ENCODE measurements at regions not wholly inside any gene's neighbourhood (a gene's known extent, or its start where the extent isn't known, plus 50 kb on each side); places are given as distances from the start of the nearest gene placed in this dataset.

GRCh38 chr1:67956116-67956515 lies 94.3 kb downstream of the DIRAS3 start (continued):
- TF ChIP-seq ZHX2 (IDR thresholded peaks at IDR 0.05; ENCODE audit: low read depth): no peak
- no peak for TF ChIP-seq ZHX2 (CRISPR knock-in tag; IDR thresholded peaks at IDR 0.05; ENCODE audit: borderline replicate concordance)
- TF ChIP-seq HIVEP1 (CRISPR knock-in tag; IDR thresholded peaks at IDR 0.05): no peak

GRCh38 chr1:67955591-67955990 lies 94.8 kb downstream of the DIRAS3 start:
- ChIA-PET POLR2A (no interaction called here), CTCF (ENCODE audit: low intra/inter-chr PET ratio, low total read pairs) (no interaction called here)
- intact Hi-C loops (cut with micrococcal nuclease; ENCODE audit: unreplicated experiment): no loop called here
- H3K36me3 ChIP-seq (replicated peaks in 1 of 2; ENCODE audit: control insufficient read depth in 1 of 2, insufficient read depth in 2 of 2, low read length in 2 of 2): no peaks in the 10 kb centered on the region
- ATAC-seq (no peak), FAIRE-seq (no peak), DNase-seq (ENCODE audit: low spot score) (no peak)
- H3K4me1 ChIP-seq (ENCODE audit: insufficient read depth, low read length): no peaks in the 10 kb centered on the region
- H4K20me1 ChIP-seq (ENCODE audit: insufficient read depth, low read length): no peaks in the 10 kb centered on the region
- 2% methylated on average over 2 of the region's 2 CpGs for WGBS (ENCODE audit: low lambda C conversion rate)
- no peak overlapping the region for H2AFZ ChIP-seq (ENCODE audit: low read length)
- H3K79me2 ChIP-seq (ENCODE audit: insufficient read depth, low read length): no peaks in the 10 kb centered on the region
- no peaks in the 10 kb centered on the region; a peak in 1 of 5 replicates for H3K27me3 ChIP-seq (ENCODE audit: control insufficient read depth in 1 of 2, insufficient read depth in 2 of 2, low read length in 2 of 2)
- no TSS peak for BruUV-seq (replicated peaks)
- in situ Hi-C loops (cut with HindIII; ENCODE audit: extremely low pct_ligation_motif_present, low pct_unique_long_range_greater_than_20kb): no loop called here
- no peaks in the 10 kb centered on the region for H3K9me3 ChIP-seq (ENCODE audit: low read length)
- H3K4me2 ChIP-seq (ENCODE audit: low read depth, low read length): no peak overlapping the region
- no peak overlapping the region for H3K9ac ChIP-seq (ENCODE audit: insufficient read depth, low read depth, low read length)
- H3K27ac ChIP-seq (ENCODE audit: extremely low read length, insufficient read depth, low read length): no peak overlapping the region
- H3K4me3 ChIP-seq (replicated peaks in 1 of 3; ENCODE audit: insufficient read depth in 1 of 3, low read depth in 2 of 3, low read length in 3 of 3): no peak overlapping the region
- TF ChIP-seq ZNF280D (CRISPR knock-in tag; IDR thresholded peaks at IDR 0.05) (no peak), TCF7L2 (IDR thresholded peaks at IDR 0.05; ENCODE audit: low read depth, low read length) (no peak), JARID2 (CRISPR knock-in tag; IDR thresholded peaks at IDR 0.05; ENCODE audit: insufficient replicate concordance) (no peak), ZNF343 (CRISPR knock-in tag; IDR thresholded peaks at IDR 0.05) (no peak), ZKSCAN1 (IDR thresholded peaks at IDR 0.05; ENCODE audit: low read length) (no peak), ZNF160 (CRISPR knock-in tag; IDR thresholded peaks at IDR 0.05) (no peak), STAT6 (CRISPR knock-in tag; IDR thresholded peaks at IDR 0.05; ENCODE audit: borderline replicate concordance) (no peak), NCOR1 (IDR thresholded peaks at IDR 0.05; ENCODE audit: borderline replicate concordance, low read length) (no peak)
